Stromal cell of bone marrow (primary cell): ENCODE measurements at regions not wholly inside any gene's neighbourhood (a gene's known extent, or its start where the extent isn't known, plus 50 kb on each side); places are given as distances from the start of the nearest gene placed in this dataset.
"Not testable (repeated sequence)": the region's sequence is repeated elsewhere in the genome, so short reads cannot be mapped to it uniquely, and the experiment has no call there.

Source experiments
- DNase-seq: peaks from one replicate; pipeline ENCODE4 v3.0.0-alpha.2; 2012; ENCODE audit warnings: low read depth

- no peak for DNase-seq
Observed at GRCh38 chr2:224174990-224175389, 135.9 kb upstream of the SERPINE2 start.

GRCh38 chr2:224174521-224174920, 135.4 kb upstream of the SERPINE2 start:
- DNase-seq, result no peak

- no peak for DNase-seq
Observed at GRCh38 chr2:224173933-224174332, 134.8 kb upstream of the SERPINE2 start.

GRCh38 chr2:224173210-224173609, 134.1 kb upstream of the SERPINE2 start:
- no peak for DNase-seq

GRCh38 chr2:224171226-224171625, 132.1 kb upstream of the SERPINE2 start:
- no peak for DNase-seq

- no peak for DNase-seq
Observed at GRCh38 chr2:224169847-224170246, 130.8 kb upstream of the SERPINE2 start.

- DNase-seq, result not testable (repeated sequence)
Observed at GRCh38 chr2:224167781-224168180, 128.7 kb upstream of the SERPINE2 start.

- no peak for DNase-seq
Observed at GRCh38 chr2:224166654-224167053, 127.6 kb upstream of the SERPINE2 start.

- DNase-seq, result no peak
Observed at GRCh38 chr2:224165901-224166319, 126.8 kb upstream of the SERPINE2 start.

GRCh38 chr2:224163566-224164307, 124.7 kb upstream of the SERPINE2 start:
- DNase-seq, result peak; percentile 25

- DNase-seq, result peak; percentile 89
Observed at GRCh38 chr2:224162122-224162521, 123.0 kb upstream of the SERPINE2 start.

GRCh38 chr2:224161712-224162111, 122.6 kb upstream of the SERPINE2 start:
- no peak for DNase-seq

- DNase-seq, result peak; percentile 74
Observed at GRCh38 chr2:224160917-224161316, 121.8 kb upstream of the SERPINE2 start.

- no peak for DNase-seq
Observed at GRCh38 chr2:224159345-224159928, 120.4 kb upstream of the SERPINE2 start.

- no peak for DNase-seq
Observed at GRCh38 chr2:224158831-224159230, 119.7 kb upstream of the SERPINE2 start.

GRCh38 chr2:224158061-224158460, 119.0 kb upstream of the SERPINE2 start:
- DNase-seq, result no peak

- no peak for DNase-seq
Observed at GRCh38 chr2:224157655-224158054, 118.6 kb upstream of the SERPINE2 start.

- no peak for DNase-seq
Observed at GRCh38 chr2:224156436-224156835, 117.3 kb upstream of the SERPINE2 start.

- no peak for DNase-seq
Observed at GRCh38 chr2:224155896-224156295, 116.8 kb upstream of the SERPINE2 start.

- DNase-seq, result no peak
Observed at GRCh38 chr2:224155371-224155770, 116.3 kb upstream of the SERPINE2 start.

GRCh38 chr2:224151680-224152310, 112.7 kb upstream of the SERPINE2 start:
- DNase-seq, result no peak

GRCh38 chr2:224151161-224151560, 112.1 kb upstream of the SERPINE2 start:
- DNase-seq, result no peak

GRCh38 chr2:224148058-224148457, 109.0 kb upstream of the SERPINE2 start:
- DNase-seq, result not testable (repeated sequence)
